Spleen (tissue), 11 donors: ENCODE measurements at regions not wholly inside any gene's neighbourhood (a gene's known extent, or its start where the extent isn't known, plus 50 kb on each side); places are given as distances from the start of the nearest gene placed in this dataset.

Experiments
- DNase-seq: peaks from one replicate; pipeline ENCODE4 v3.0.0-alpha.2; 2020
- H3K27ac ChIP-seq, 8 donors: fragments of 200-600 bp; sonication (generic) in 7 of 8; 1 replicate in 4 of 8; 2 replicates in 4 of 8; pipeline versions ENCODE4 v1.5.0 to v1.8.0; 2016 to 2021; ENCODE audit warnings: inconsistent platforms in 4 of 8, mild to moderate bottlenecking in 4 of 8, moderate library complexity in 1 of 8
- H3K27me3 ChIP-seq, 7 donors: fragments of 200-600 bp; sonication (generic) in 6 of 7; replicated peaks in 1 of 7; 1 replicate in 4 of 7; 2 replicates in 3 of 7; pipeline versions ENCODE4 v1.5.0 to v1.8.0; 2016 to 2021; ENCODE audit warnings: inconsistent platforms in 3 of 7, mild to moderate bottlenecking in 1 of 7
- H3K36me3 ChIP-seq, 6 donors: fragments of 200-600 bp; sonication (generic) in 5 of 6; 1 replicate in 4 of 6; 2 replicates in 2 of 6; pipeline versions ENCODE4 v1.5.0 to v1.8.0; 2016 to 2021; ENCODE audit warnings: inconsistent platforms in 2 of 6
- H3K4me1 ChIP-seq, 6 donors: fragments of 200-600 bp; sonication (generic) in 5 of 6; 1 replicate in 3 of 6; 2 replicates in 3 of 6; pipeline versions ENCODE4 v1.5.0 to v1.8.0; 2016 to 2021; ENCODE audit warnings: inconsistent platforms in 3 of 6
- H3K4me3 ChIP-seq, 8 donors: fragments of 200-600 bp; sonication (generic) in 7 of 8; 1 replicate in 4 of 8; 2 replicates in 4 of 8; pipeline versions ENCODE4 v1.5.0 to v1.8.0; 2016 to 2021; ENCODE audit warnings: inconsistent platforms in 4 of 8, mild to moderate bottlenecking in 4 of 8, moderate library complexity in 2 of 8
- H3K9me3 ChIP-seq, 8 donors: fragments of 200-600 bp; sonication (generic) in 7 of 8; 1 replicate in 4 of 8; 2 replicates in 4 of 8; pipeline versions ENCODE4 v1.5.0 to v1.8.0; 2016 to 2021; ENCODE audit warnings: inconsistent platforms in 4 of 8
- POLR2A ChIP-seq, 3 donors: fragments of 450-650 bp; IDR thresholded peaks; one replicate each; pipeline ENCODE4 v1.5.1; 2017; ENCODE audit warnings: antibody characterized with exemption in 3 of 3, mild to moderate bottlenecking in 1 of 3
- POLR2AphosphoS5 ChIP-seq, 3 donors: sonication (generic); formaldehyde crosslinking; IDR thresholded peaks; one replicate each; pipeline ENCODE4 v1.5.1; 2017; ENCODE audit warnings: antibody characterized with exemption in 3 of 3
- WGBS, 5 donors: extraction: QIAGEN DNeasy Blood & Tissue Kit in 3 of 5; methylation state at CpG; one replicate each; pipeline versions ENCODE4 v1.1.5 to v1.1.7; 2013 to 2018; 5-methylcytosine and 5-hydroxymethylcytosine counted together
- intact Hi-C: fragments of 100-400 bp; cut with DNase I; formaldehyde crosslinking; loops from one replicate; pipeline ENCODE4 v1.15.0; 2023; ENCODE audit warnings: low total_unique reads
- TF ChIP-seq, protein P1 (sequence below), 11 experiments: fragments of 200-600 bp in 7 of 11; fragments of 450-650 bp in 4 of 11; sonication (generic) in 4 of 11; IDR thresholded peaks in 8 of 11; conservative IDR thresholded peaks in 3 of 11; 1 replicate in 7 of 11; 2 replicates in 4 of 11; pipeline versions ENCODE4 v1.4.0 to v1.8.0; 2016 to 2021; ENCODE audit warnings: antibody characterized with exemption in 11 of 11, inconsistent platforms in 4 of 11, mild to moderate bottlenecking in 1 of 11
- donor health status: healthy with polysubstance abuse.
- donor health status: DM: no; HTN: no; CAD: no; lungs with moderate emphysema.
- donor health status: DM: no; HTN: no; CAD: no.
- donor health status: Bipolar disorder and iron deficiency.
- donor health status: healthy.
- donor health status: DM: no; HTN: no; CAD: no.
- donor health status: DM: yes; HTN: yes; CAD: no.

DNA sequence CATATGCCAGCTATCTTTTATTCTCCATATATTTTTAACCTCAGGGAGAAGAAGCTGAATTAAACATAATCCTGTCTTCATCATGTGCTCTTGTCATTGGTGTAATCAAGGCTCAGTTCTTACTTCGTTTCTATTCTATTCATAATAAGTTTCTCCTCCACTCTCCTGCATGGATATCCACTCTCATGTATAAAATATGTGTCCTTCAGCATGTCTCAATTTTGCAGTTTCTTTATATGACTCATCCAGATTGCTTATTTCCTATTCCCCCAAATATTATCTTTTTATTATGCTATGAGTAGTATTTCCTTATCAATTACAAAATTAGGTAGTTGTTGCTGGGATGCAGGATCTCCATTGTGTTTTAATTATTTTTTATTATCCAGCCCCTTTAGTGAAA is 643.7 kb upstream of the ACO1 start:
- Histone ChIP-seq H3K9me3 (no peaks in the 10 kb centered on the region), H3K4me3 (no peak overlapping the region), H3K27me3 (no peaks in the 10 kb centered on the region), H3K27ac (no peak overlapping the region), H3K36me3 (no peaks in the 10 kb centered on the region), H3K4me1 (no peaks in the 10 kb centered on the region)
- 55 to 84% (median 71%) methylated on average over 1 of the region's 1 CpG for WGBS, 5 donors
- TF ChIP-seq POLR2AphosphoS5 (IDR thresholded peaks at IDR 0.05) (no peak), POLR2A (IDR thresholded peaks at IDR 0.05) (no peak)
- TF ChIP-seq, protein P1, sequence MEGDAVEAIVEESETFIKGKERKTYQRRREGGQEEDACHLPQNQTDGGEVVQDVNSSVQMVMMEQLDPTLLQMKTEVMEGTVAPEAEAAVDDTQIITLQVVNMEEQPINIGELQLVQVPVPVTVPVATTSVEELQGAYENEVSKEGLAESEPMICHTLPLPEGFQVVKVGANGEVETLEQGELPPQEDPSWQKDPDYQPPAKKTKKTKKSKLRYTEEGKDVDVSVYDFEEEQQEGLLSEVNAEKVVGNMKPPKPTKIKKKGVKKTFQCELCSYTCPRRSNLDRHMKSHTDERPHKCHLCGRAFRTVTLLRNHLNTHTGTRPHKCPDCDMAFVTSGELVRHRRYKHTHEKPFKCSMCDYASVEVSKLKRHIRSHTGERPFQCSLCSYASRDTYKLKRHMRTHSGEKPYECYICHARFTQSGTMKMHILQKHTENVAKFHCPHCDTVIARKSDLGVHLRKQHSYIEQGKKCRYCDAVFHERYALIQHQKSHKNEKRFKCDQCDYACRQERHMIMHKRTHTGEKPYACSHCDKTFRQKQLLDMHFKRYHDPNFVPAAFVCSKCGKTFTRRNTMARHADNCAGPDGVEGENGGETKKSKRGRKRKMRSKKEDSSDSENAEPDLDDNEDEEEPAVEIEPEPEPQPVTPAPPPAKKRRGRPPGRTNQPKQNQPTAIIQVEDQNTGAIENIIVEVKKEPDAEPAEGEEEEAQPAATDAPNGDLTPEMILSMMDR (IDR thresholded peaks at IDR 0.05 in 8 of 11, conservative IDR thresholded peaks at IDR 0.05 in 3 of 11) = no peak
- no peak for DNase-seq
- intact Hi-C loops = no loop called here

DNA sequence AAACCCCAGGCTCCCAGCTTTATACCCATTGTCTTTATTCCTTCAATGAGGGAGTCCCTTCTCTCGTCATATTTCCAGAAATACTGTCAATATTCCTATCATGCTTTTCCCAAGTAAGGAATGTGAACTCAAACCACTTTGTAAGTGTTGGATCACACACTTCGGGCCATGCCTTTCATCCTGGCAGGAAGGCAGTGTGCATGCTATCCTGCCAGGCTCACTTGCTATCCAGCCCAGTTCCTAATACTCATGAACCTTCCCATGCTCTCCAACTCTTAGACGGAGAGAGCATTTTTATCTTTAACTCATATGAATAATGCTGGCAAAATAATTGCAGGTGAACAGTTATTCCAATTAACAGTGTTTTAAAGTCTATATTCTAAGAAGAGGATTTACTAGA is 639.9 kb upstream of the ACO1 start:
- no peak for TF ChIP-seq POLR2AphosphoS5 (IDR thresholded peaks at IDR 0.05)
- TF ChIP-seq POLR2A (IDR thresholded peaks at IDR 0.05) = no peak
- TF ChIP-seq, protein P1 (IDR thresholded peaks at IDR 0.05 in 8 of 11, conservative IDR thresholded peaks at IDR 0.05 in 3 of 11) = no peak
- Histone ChIP-seq H3K4me3 (no peak overlapping the region), H3K27ac (no peak overlapping the region), H3K36me3 (no peaks in the 10 kb centered on the region), H3K27me3 (no peaks in the 10 kb centered on the region), H3K4me1 (no peaks in the 10 kb centered on the region), H3K9me3 (no peaks in the 10 kb centered on the region)
- 78 to 89% (median 81%) methylated on average over 3 of the region's 3 CpGs for WGBS, 5 donors
- intact Hi-C loops = no loop called here
- DNase-seq = no peak

DNA sequence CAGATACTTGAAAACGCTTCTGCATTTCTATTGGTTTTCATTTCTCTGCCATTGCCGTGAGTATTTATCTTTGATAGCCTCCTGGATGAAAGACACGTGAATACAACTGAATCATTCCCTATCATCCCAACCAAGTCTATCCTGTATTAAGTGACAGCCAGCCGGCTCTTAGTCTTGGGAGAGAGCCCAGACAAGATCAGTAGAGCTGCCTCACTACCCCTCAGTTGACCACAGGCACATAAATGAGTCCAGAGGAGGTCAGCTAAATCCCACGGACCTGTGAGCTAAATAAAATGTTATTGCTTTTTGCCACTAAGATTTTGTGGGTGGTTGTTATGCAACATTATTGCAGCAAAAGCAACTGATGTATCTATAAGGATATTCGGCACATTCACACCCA is 639.0 kb upstream of the ACO1 start:
- TF ChIP-seq POLR2AphosphoS5 (IDR thresholded peaks at IDR 0.05) = no peak
- TF ChIP-seq POLR2A (IDR thresholded peaks at IDR 0.05) = no peak
- TF ChIP-seq, protein P1 (IDR thresholded peaks at IDR 0.05 in 8 of 11, conservative IDR thresholded peaks at IDR 0.05 in 3 of 11) = no peak
- no peak for DNase-seq
- Histone ChIP-seq H3K36me3 (no peaks in the 10 kb centered on the region), H3K27ac (no peak overlapping the region), H3K4me3 (no peak overlapping the region), H3K4me1 (no peaks in the 10 kb centered on the region), H3K27me3 (no peaks in the 10 kb centered on the region), H3K9me3 (no peaks in the 10 kb centered on the region)
- 78 to 82% (median 81%) methylated on average over 6 of the region's 6 CpGs for WGBS, 5 donors
- intact Hi-C loops = no loop called here

DNA sequence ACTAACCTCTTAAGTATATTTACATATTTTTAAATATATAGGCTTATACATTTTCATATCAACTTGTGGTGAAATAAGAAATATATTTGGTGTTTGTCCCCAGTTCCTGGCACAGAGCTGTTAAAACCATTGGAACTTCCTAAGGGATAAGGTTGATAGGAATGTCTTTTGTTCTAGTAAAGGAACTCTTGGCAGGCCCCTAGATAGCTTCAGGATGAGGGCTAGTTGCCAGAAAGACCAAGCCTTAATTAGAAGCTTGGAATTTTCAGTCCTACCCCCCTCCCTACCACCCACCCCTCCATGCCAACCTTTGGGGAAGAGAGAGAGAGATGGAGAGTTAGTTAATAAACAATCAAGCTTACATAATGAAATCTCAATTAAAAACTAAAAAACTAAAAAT is 638.6 kb upstream of the ACO1 start:
- DNase-seq = no peak
- no peak overlapping the region for H3K27ac ChIP-seq
- H3K27me3 ChIP-seq = no peaks in the 10 kb centered on the region
- no peaks in the 10 kb centered on the region for H3K4me1 ChIP-seq
- H3K4me3 ChIP-seq = no peak overlapping the region
- intact Hi-C loops = no loop called here
- H3K36me3 ChIP-seq = no peaks in the 10 kb centered on the region
- TF ChIP-seq POLR2AphosphoS5 (IDR thresholded peaks at IDR 0.05) = no peak
- TF ChIP-seq, protein P1 (IDR thresholded peaks at IDR 0.05 in 8 of 11, conservative IDR thresholded peaks at IDR 0.05 in 3 of 11) = no peak
- no peak for TF ChIP-seq POLR2A (IDR thresholded peaks at IDR 0.05)
- H3K9me3 ChIP-seq = peaks cover 0 to under 1% (median 0%) of the 10 kb centered on the region in 8 donors
